Subcutaneous abdominal adipose tissue (tissue), 5 donors: ENCODE measurements at regions not wholly inside any gene's neighbourhood (a gene's known extent, or its start where the extent isn't known, plus 50 kb on each side); places are given as distances from the start of the nearest gene placed in this dataset.
A peak's percentile ranks its signal among the peaks of the same experiment; 100 is the strongest.

Source experiments
- H3K27ac ChIP-seq: one replicate; pipeline ENCODE4 v1.7.0; 2013; ENCODE audit warnings: low read depth, mild to moderate bottlenecking, inconsistent platforms, low read length, moderate library complexity
- H3K27me3 ChIP-seq, 5 donors: one replicate each; pipeline ENCODE4 v1.7.0; 2013; ENCODE audit warnings: low read length in 5 of 5, inconsistent platforms in 1 of 5; ENCODE audit not compliant: control insufficient read depth in 5 of 5, insufficient read depth in 4 of 5
- H3K36me3 ChIP-seq, 5 donors: one replicate each; pipeline ENCODE4 v1.7.0; 2013; ENCODE audit warnings: low read length in 5 of 5; ENCODE audit not compliant: control insufficient read depth in 5 of 5, insufficient read depth in 5 of 5
- H3K4me1 ChIP-seq, 5 donors: one replicate each; pipeline ENCODE4 v1.7.0; 2013; ENCODE audit warnings: low read length in 5 of 5, mild to moderate bottlenecking in 3 of 5, moderate library complexity in 1 of 5; ENCODE audit not compliant: control insufficient read depth in 5 of 5, insufficient read depth in 5 of 5
- H3K4me3 ChIP-seq, 5 donors: one replicate each; pipeline ENCODE4 v1.7.0; 2013; ENCODE audit warnings: low read length in 5 of 5, low read depth in 1 of 5
- H3K9ac ChIP-seq, 5 donors: one replicate each; pipeline ENCODE4 v1.7.0; 2013; ENCODE audit warnings: low read length in 5 of 5, mild to moderate bottlenecking in 4 of 5, moderate library complexity in 3 of 5
- H3K9me3 ChIP-seq, 5 donors: one replicate each; pipeline ENCODE4 v1.7.0; 2013; ENCODE audit warnings: low read length in 5 of 5; ENCODE audit not compliant: control insufficient read depth in 5 of 5
- donor health status: healthy.
- donor health status: healthy.
- donor health status: healthy.
- donor health status: healthy.
- donor health status: healthy.

DNA sequence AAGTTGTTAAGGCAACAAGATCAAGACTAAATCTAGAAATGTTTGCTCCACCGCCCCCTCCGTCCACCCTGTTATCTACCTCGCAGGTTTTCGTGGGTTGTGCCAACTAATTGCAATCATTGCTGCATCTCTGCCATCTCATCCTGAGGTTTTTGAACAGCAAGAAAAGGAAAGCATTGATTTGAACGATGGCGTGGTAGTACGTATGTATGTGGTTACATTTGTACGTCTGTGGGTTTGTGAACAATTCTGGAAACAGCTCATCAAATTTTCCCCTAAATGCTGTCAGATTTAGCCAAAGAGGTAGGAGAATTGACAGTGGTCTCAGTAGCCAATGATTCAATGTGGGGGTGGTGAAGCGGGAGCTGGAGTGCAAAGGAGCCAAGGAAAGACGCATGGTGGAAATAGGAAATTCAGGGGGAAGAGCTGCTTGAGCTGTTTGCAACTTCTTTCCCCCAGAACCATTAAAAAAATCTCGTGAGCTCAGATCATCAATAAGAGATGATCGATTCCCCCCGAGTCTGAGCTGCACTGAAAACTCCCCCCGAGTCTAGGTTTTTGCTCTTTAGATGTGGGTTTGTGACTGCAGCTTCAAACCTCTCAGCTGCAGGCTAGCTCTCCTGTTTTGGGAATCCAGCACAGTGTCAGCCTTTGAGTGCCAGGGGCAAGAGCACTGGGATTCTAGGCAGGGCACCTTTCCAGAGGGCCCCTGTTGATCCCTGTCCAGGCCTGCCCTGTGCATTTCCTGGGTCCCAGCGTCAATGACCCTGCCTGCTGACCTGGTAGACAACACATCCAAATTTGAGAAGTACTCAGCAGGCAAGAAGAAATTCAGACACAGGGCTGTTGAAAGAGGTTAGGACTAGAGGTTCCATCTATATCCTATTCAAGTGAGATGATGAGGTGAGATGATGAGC lies 72.6 kb upstream of the LY86 start:
- Histone ChIP-seq H3K4me3 (no peak overlapping the region), H3K9ac (no peak overlapping the region), H3K27me3 (no peaks in the 10 kb centered on the region), H3K27ac (no peak overlapping the region), H3K9me3 (no peaks in the 10 kb centered on the region), H3K4me1 (peaks cover 6 to 26% (median 15%) of the 10 kb centered on the region in 5 donors), H3K36me3 (no peaks in the 10 kb centered on the region)

DNA sequence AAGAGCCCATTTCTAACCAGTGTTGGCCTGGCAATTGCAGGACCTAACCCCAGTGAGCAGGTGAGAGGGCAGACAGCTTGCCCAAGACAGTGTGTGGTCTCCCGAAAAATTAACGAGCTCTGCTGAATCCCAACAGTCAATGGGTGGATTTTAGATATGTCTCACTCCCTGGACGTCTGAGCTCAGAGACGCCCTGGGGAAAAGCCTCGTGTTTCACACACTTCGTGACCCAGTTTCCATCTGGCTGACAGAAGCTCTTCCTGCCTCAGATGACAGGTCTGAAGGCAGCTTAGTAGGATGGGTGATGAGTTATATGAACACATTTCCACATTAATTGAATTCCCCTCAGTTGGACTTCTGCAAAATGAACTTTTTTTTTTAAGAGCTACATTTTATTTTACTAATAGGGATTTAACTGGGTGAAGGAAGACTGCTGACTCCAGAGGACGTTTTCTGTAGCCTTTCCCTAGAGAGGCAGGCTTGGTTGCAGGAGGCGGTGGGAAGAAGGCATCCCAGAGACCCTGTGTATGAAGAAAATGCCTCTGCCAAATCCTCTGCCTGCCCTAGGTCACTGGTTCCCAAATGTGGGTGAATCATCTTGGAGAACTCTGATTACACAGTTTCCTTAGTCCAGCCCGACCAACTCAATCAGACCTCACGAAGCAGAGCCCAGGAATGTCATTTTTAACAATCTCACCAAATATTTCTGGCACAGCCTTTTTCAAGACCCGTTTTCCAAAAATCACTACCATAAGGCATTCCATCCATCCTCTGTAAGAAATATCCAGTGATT lies 71.7 kb upstream of the LY86 start:
- Histone ChIP-seq H3K4me1 (peaks cover 6 to 26% (median 15%) of the 10 kb centered on the region in 5 donors), H3K27me3 (no peaks in the 10 kb centered on the region), H3K4me3 (no peak overlapping the region), H3K27ac (peak overlapping the region; percentile 54), H3K9ac (no peak overlapping the region), H3K9me3 (no peaks in the 10 kb centered on the region), H3K36me3 (no peaks in the 10 kb centered on the region)

DNA sequence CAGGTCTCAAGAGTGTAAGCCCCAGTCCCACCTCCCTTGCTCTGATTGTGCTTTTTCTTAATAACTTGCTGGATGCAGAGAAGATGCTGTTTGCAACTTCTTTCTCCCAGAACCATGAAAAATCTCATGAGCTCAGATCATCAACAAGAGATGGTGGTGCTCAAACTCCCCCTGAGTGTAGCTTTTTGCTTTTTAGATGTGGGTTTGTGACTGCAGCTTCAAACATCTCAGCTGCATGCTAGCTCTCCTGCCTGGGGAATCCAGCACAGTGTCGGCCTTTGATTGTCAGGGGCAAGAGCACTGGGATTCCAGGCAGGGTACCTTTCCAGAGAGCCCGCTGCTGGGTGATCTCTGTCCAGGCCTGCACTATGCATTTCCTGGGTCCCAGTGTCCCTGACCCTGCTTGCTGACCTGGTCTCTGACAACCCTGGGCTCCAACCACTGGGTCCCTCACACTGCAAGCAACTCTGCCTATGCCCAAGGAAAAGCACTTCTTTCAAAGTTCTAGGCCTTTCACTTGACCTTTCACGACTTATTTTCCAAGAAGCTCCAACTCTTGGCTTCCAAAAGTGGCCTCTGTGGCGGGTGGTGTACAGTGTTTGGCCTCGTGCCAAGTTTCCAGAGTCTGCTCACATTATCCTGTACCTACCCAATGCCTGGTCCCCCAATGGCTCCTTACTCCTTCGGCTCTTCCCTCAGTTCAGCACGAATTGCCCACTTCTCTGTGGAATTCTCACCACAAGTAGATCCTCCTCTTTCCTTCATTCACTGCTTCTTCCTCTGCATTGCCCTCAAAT lies 69.7 kb upstream of the LY86 start:
- H3K36me3 ChIP-seq, result no peaks in the 10 kb centered on the region

DNA sequence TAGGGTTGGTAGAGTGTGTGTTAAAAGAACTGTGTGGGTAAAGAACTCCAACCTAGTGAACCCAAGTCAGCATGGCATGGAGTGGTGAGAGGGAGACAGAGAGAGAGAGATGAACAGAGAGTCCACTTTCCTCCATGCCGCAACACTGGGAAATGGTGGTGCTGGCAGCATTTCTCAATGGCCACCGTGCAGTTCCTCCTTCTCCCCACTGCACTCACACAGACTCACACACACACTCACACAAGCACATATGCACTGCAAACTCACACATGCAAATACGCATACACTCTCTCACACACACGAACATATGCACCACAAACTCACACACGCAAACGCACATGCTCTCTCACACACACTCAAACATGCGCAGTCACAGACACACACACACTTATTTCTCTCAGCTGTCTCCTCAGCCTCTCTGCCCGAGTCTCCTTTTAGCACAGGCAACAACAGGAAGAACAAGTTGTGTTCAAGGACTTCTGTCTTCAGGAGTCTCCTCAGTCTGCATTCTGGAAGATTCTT lies 66.5 kb upstream of the LY86 start:
- Histone ChIP-seq H3K4me3 (no peak overlapping the region), H3K36me3 (no peaks in the 10 kb centered on the region), H3K27ac (no peak overlapping the region), H3K4me1 (peaks cover 0 to 15% (median 6%) of the 10 kb centered on the region in 5 donors), H3K27me3 (no peaks in the 10 kb centered on the region), H3K9ac (no peak overlapping the region), H3K9me3 (no peaks in the 10 kb centered on the region)

More for the DNA sequence above, 69.7 kb upstream of the LY86 start:
- Histone ChIP-seq H3K27me3 (no peaks in the 10 kb centered on the region), H3K4me3 (no peak overlapping the region), H3K4me1 (peaks cover 6 to 26% (median 15%) of the 10 kb centered on the region in 5 donors), H3K9ac (no peak overlapping the region), H3K27ac (no peak overlapping the region), H3K9me3 (no peaks in the 10 kb centered on the region)

DNA sequence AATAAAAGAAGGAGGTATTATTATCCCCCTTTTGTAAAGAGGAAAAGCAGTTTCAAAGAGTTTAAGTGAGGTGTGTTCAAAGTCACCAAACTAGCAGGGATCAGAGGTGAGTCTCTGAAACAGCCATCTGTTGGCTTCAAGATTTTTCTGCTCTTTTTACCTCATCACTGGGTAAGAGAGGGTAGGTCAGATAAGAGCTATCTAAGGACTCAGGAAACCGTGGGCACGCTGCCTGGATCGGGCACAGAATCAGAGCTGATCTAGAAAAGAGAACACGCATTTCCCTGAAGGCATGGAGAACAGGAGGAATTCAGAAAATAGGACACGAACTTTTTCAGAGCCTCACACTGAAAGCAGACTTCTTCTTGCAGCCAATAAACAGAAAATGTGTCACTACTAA lies 65.8 kb upstream of the LY86 start:
- no peak overlapping the region for H3K27ac ChIP-seq
- H3K27me3 ChIP-seq, result no peaks in the 10 kb centered on the region
- H3K9me3 ChIP-seq, result no peaks in the 10 kb centered on the region
- no peak overlapping the region for H3K4me3 ChIP-seq
- H3K9ac ChIP-seq, result no peak overlapping the region
- H3K36me3 ChIP-seq, result no peaks in the 10 kb centered on the region
- peaks cover 0 to 10% (median 0%) of the 10 kb centered on the region in 5 donors for H3K4me1 ChIP-seq

DNA sequence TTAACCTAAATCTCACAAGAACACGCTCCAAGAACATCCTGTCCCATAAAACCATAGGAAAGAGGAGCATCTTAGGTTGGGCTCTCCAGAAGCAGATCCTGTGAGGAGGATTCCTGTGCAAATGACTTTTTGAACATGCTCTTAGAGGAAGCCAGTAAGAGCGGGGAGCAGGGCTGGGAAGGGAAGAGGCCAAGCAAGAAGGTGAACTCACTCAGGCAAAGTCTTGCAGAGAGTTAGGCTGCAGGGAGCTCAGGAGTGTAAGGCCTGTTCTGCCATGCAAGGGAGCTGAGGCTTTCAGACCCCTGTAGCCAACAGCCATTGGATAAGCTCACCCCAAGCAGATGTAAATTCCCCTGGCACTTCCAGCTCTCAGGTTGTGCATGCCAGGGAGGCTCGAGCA lies 63.6 kb upstream of the LY86 start:
- Histone ChIP-seq H3K27me3 (no peaks in the 10 kb centered on the region), H3K4me3 (no peak overlapping the region), H3K9ac (no peak overlapping the region), H3K4me1 (peaks cover 0 to 2% (median 0%) of the 10 kb centered on the region in 5 donors), H3K9me3 (peaks cover 0 to 4% (median 0%) of the 10 kb centered on the region in 5 donors), H3K36me3 (no peaks in the 10 kb centered on the region), H3K27ac (no peak overlapping the region)

DNA sequence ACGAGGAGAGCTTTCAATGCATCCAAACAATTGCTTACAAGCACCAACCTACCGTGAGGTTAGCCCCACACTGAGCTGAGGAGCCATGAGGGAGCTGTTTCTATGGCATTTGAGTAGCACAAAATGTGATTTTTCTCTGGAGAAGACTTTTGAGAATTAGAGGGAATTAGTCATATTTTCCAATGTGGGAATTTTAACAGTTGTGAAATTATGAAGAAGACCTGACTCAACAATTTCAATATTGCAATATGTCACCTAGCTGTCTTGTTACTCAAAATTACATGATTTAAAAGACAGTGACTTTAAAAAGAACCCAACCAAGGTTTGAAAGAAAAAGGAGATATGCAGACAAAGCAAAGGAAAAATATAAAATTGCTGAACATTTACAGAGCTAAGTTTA lies 62.6 kb upstream of the LY86 start:
- H3K27ac ChIP-seq, result no peak overlapping the region
- no peaks in the 10 kb centered on the region for H3K27me3 ChIP-seq
- H3K9ac ChIP-seq, result no peak overlapping the region
- H3K9me3 ChIP-seq, result peaks cover 0 to 6% (median 0%) of the 10 kb centered on the region in 5 donors
- H3K4me3 ChIP-seq, result no peak overlapping the region
- H3K4me1 ChIP-seq, result peaks cover 0 to 2% (median 0%) of the 10 kb centered on the region in 5 donors
- no peaks in the 10 kb centered on the region for H3K36me3 ChIP-seq

DNA sequence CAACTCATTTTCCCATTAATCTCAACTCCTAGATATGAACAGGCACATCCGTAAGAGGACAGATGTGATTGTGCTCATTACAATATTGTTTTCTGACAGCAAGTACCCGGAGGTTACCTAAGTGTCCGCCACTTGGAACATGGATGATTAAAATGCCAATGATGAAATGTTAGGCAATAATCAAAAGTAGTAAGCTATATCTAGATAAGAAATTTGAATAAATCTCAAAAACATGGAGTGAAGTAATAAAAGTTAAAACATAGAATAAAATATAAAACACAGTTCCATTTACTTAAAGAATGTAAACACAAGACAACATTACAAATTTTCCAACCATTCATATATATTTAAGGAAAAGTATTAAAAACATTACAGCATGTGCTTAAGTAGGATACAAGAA lies 59.2 kb upstream of the LY86 start:
- no peaks in the 10 kb centered on the region for H3K36me3 ChIP-seq
- H3K4me1 ChIP-seq, result peaks cover 0 to 2% (median 0%) of the 10 kb centered on the region in 5 donors
- no peak overlapping the region for H3K4me3 ChIP-seq
- H3K9me3 ChIP-seq, result peaks cover 0 to 6% (median 0%) of the 10 kb centered on the region in 5 donors
- no peaks in the 10 kb centered on the region for H3K27me3 ChIP-seq
- no peak overlapping the region for H3K27ac ChIP-seq
- no peak overlapping the region for H3K9ac ChIP-seq

DNA sequence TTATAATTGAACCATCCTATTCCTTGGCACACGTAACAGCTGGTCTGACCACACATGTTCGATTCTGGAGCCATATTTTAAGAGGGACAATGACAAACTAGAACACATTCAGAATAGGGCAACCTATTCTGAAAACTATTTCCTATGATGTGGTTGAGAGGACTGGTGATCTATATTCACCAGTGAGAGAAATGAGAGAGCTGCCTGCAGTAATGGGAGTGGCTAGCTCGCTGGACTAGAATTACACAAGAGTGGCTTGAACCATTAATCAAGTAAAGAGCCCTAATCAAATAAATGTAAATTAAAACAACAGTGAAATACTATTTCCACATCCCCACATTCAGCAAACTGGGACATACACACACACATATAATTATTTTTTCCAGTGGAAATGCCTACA lies 55.3 kb upstream of the LY86 start:
- Histone ChIP-seq H3K9ac (no peak overlapping the region), H3K4me1 (peaks cover 0 to 7% (median 6%) of the 10 kb centered on the region in 5 donors), H3K9me3 (peaks cover 0 to 6% (median 0%) of the 10 kb centered on the region in 5 donors), H3K27ac (no peak overlapping the region), H3K36me3 (no peaks in the 10 kb centered on the region), H3K4me3 (no peak overlapping the region), H3K27me3 (no peaks in the 10 kb centered on the region)
